DOHH2 (cell line): ENCODE measurements at regions not wholly inside any gene's neighbourhood (a gene's known extent, or its start where the extent isn't known, plus 50 kb on each side); places are given as distances from the start of the nearest gene placed in this dataset.

Experiments used
- EZH2phosphoT487 ChIP-seq: fragments of 200-600 bp; sonication (generic); IDR thresholded peaks from 2 replicates; pipeline ENCODE4 v1.6.1; 2017; ENCODE audit warnings: borderline replicate concordance, mild to moderate bottlenecking, antibody characterized with exemption, low read length, moderate library complexity, mixed read lengths
- TF ChIP-seq, protein P1 (sequence below): fragments of 200-600 bp; sonication (generic); IDR thresholded peaks from one replicate; pipeline ENCODE4 v1.5.1; 2014; ENCODE audit warnings: antibody characterized with exemption, mild to moderate bottlenecking, low read depth, low read length; ENCODE audit not compliant: poor library complexity, severe bottlenecking

DNA sequence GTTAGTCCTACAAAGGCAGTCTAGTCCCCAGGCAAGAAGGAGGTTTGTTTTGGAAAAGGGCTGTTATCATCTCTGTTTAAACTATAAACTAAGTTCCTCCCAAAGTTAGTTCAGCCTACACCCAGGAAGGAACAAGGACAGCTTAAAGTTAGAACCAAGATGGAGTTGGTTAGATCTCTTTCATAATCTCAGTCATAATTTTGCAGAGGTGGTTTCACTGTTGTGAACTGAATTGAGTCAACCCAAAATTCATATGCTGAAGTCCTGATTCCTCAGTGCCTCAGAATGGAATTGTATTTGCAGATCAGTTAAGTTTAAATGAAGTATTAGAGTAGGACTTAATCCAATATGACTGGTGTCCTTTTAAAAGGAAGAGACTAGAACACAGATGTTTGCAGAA lies 101.0 kb upstream of the C3orf80 start:
- TF ChIP-seq, protein P1, sequence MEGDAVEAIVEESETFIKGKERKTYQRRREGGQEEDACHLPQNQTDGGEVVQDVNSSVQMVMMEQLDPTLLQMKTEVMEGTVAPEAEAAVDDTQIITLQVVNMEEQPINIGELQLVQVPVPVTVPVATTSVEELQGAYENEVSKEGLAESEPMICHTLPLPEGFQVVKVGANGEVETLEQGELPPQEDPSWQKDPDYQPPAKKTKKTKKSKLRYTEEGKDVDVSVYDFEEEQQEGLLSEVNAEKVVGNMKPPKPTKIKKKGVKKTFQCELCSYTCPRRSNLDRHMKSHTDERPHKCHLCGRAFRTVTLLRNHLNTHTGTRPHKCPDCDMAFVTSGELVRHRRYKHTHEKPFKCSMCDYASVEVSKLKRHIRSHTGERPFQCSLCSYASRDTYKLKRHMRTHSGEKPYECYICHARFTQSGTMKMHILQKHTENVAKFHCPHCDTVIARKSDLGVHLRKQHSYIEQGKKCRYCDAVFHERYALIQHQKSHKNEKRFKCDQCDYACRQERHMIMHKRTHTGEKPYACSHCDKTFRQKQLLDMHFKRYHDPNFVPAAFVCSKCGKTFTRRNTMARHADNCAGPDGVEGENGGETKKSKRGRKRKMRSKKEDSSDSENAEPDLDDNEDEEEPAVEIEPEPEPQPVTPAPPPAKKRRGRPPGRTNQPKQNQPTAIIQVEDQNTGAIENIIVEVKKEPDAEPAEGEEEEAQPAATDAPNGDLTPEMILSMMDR, result no peak
- no peak for TF ChIP-seq EZH2phosphoT487
